22Rv1 (cell line): ENCODE measurements at regions not wholly inside any gene's neighbourhood (a gene's known extent, or its start where the extent isn't known, plus 50 kb on each side); places are given as distances from the start of the nearest gene placed in this dataset.

ENCODE experiments used
- ZFX ChIP-seq: fragments of 450-650 bp; IDR thresholded peaks from 2 replicates; pipeline ENCODE4 v1.6.1; 2017; ENCODE audit warnings: antibody characterized with exemption, borderline replicate concordance
- TF ChIP-seq, protein P1 (sequence below): fragments of 450-650 bp; IDR thresholded peaks from 2 replicates; pipeline ENCODE4 v1.5.1; 2017; ENCODE audit warnings: mild to moderate bottlenecking

- TF ChIP-seq, protein P1, sequence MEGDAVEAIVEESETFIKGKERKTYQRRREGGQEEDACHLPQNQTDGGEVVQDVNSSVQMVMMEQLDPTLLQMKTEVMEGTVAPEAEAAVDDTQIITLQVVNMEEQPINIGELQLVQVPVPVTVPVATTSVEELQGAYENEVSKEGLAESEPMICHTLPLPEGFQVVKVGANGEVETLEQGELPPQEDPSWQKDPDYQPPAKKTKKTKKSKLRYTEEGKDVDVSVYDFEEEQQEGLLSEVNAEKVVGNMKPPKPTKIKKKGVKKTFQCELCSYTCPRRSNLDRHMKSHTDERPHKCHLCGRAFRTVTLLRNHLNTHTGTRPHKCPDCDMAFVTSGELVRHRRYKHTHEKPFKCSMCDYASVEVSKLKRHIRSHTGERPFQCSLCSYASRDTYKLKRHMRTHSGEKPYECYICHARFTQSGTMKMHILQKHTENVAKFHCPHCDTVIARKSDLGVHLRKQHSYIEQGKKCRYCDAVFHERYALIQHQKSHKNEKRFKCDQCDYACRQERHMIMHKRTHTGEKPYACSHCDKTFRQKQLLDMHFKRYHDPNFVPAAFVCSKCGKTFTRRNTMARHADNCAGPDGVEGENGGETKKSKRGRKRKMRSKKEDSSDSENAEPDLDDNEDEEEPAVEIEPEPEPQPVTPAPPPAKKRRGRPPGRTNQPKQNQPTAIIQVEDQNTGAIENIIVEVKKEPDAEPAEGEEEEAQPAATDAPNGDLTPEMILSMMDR, result no peak
- TF ChIP-seq ZFX, result no peak
Observed at GRCh38 chr3:187856555-187856954, 111.3 kb upstream of the BCL6 start.
